ENCODE measurements at regions not wholly inside any gene's neighbourhood (a gene's known extent, or its start where the extent isn't known, plus 50 kb on each side); places are given as distances from the start of the nearest gene placed in this dataset.
"Not testable (repeated sequence)": the region's sequence is repeated elsewhere in the genome, so short reads cannot be mapped to it uniquely, and the experiment has no call there.

GRCh38 chr6:157727629-157728182 is 95.3 kb upstream of the SNX9 start:
- Mint-ChIP-seq H3K9me3 (peaks cover 7 to 25% (median 12%) of the 10 kb centered on the region in 7 donors), H3K4me3 (no peak overlapping the region), H3K4me1 (no peaks in the 10 kb centered on the region), H3K36me3 (peaks cover 16 to 19% of the 10 kb centered on the region in 2 donors), H3K27ac (no peak overlapping the region), H3K27me3 (peaks cover 0 to 19% (median 0%) of the 10 kb centered on the region in 3 donors)
- no peak for ATAC-seq (ENCODE audit: low read depth in 2 of 2)
- DNase-seq: no peak

GRCh38 chr6:157728183-157728881 is 94.7 kb upstream of the SNX9 start:
- Mint-ChIP-seq H3K9me3 (peaks cover 7 to 25% (median 12%) of the 10 kb centered on the region in 7 donors), H3K36me3 (peaks cover 16 to 19% of the 10 kb centered on the region in 2 donors), H3K4me3 (no peak overlapping the region), H3K27me3 (peaks cover 0 to 19% (median 0%) of the 10 kb centered on the region in 3 donors), H3K4me1 (no peaks in the 10 kb centered on the region), H3K27ac (no peak overlapping the region)
- DNase-seq (no peak), ATAC-seq (ENCODE audit: low read depth in 2 of 2) (no peak)

- Mint-ChIP-seq H3K27me3 (peaks cover 0 to 1% (median 0%) of the 10 kb centered on the region in 3 donors), H3K4me1 (no peaks in the 10 kb centered on the region), H3K36me3 (peaks cover 2 to 3% of the 10 kb centered on the region in 2 donors), H3K4me3 (no peak overlapping the region), H3K9me3 (peaks cover 0 to 2% (median under 1%) of the 10 kb centered on the region in 7 donors), H3K27ac (peak overlapping the region in 2 of 6 donors; percentile 15 to 23)
- ATAC-seq (ENCODE audit: low read depth in 2 of 2) (no peak), DNase-seq (no peak)
These were observed 91.8 kb upstream of the SNX9 start for GRCh38 chr6:157731221-157731620.

- H3K27me3 Mint-ChIP-seq: peaks cover 0 to 5% (median 5%) of the 10 kb centered on the region in 3 donors
- no peaks in the 10 kb centered on the region for H3K36me3 Mint-ChIP-seq
- H3K4me3 Mint-ChIP-seq: no peak overlapping the region
- H3K9me3 Mint-ChIP-seq: peaks cover 0 to 6% (median 0%) of the 10 kb centered on the region in 7 donors
- ATAC-seq (ENCODE audit: low read depth in 2 of 2) (no peak), DNase-seq (no peak)
- H3K27ac Mint-ChIP-seq: no peak overlapping the region
- H3K4me1 Mint-ChIP-seq: no peaks in the 10 kb centered on the region
These were observed 91.0 kb upstream of the SNX9 start for GRCh38 chr6:157732007-157732406.

- Mint-ChIP-seq H3K36me3 (peaks cover 0 to 6% of the 10 kb centered on the region in 2 donors), H3K27ac (no peak overlapping the region), H3K9me3 (peaks cover 0 to 12% (median 4%) of the 10 kb centered on the region in 7 donors), H3K27me3 (peaks cover 0 to 5% (median 5%) of the 10 kb centered on the region in 3 donors), H3K4me1 (no peaks in the 10 kb centered on the region), H3K4me3 (no peak overlapping the region)
- no peak for ATAC-seq (ENCODE audit: low read depth in 2 of 2)
- DNase-seq: no peak
These were observed 90.5 kb upstream of the SNX9 start for GRCh38 chr6:157732416-157733161.

- H3K27ac Mint-ChIP-seq; H3K4me1 Mint-ChIP-seq; DNase-seq; ATAC-seq (ENCODE audit: low read depth in 2 of 2); H3K4me3 Mint-ChIP-seq: not testable (repeated sequence)
- H3K9me3 Mint-ChIP-seq: peaks cover 3 to 30% (median 15%) of the 10 kb centered on the region in 7 donors
- peaks cover 0 to 17% of the 10 kb centered on the region in 2 donors for H3K36me3 Mint-ChIP-seq
- peaks cover 0 to 21% (median 12%) of the 10 kb centered on the region in 3 donors for H3K27me3 Mint-ChIP-seq
These were observed 86.5 kb upstream of the SNX9 start for GRCh38 chr6:157736555-157736954.

GRCh38 chr6:157741321-157741947 is 81.6 kb upstream of the SNX9 start:
- Mint-ChIP-seq H3K9me3 (peaks cover 3 to 30% (median 15%) of the 10 kb centered on the region in 7 donors), H3K27me3 (peaks cover 3 to 26% (median 11%) of the 10 kb centered on the region in 3 donors), H3K4me1 (no peaks in the 10 kb centered on the region), H3K27ac (no peak overlapping the region), H3K36me3 (peaks cover 0 to 17% of the 10 kb centered on the region in 2 donors), H3K4me3 (no peak overlapping the region)
- ATAC-seq (ENCODE audit: low read depth in 2 of 2) (no peak), DNase-seq (no peak)

GRCh38 chr6:157741948-157742556 is 81.0 kb upstream of the SNX9 start:
- ATAC-seq (ENCODE audit: low read depth in 2 of 2) (no peak), DNase-seq (no peak)
- Mint-ChIP-seq H3K4me3 (no peak overlapping the region), H3K27me3 (peaks cover 3 to 22% (median 7%) of the 10 kb centered on the region in 3 donors), H3K27ac (no peak overlapping the region), H3K36me3 (peaks cover 0 to 17% of the 10 kb centered on the region in 2 donors), H3K9me3 (peaks cover 3 to 24% (median 14%) of the 10 kb centered on the region in 7 donors), H3K4me1 (no peaks in the 10 kb centered on the region)

DNA sequence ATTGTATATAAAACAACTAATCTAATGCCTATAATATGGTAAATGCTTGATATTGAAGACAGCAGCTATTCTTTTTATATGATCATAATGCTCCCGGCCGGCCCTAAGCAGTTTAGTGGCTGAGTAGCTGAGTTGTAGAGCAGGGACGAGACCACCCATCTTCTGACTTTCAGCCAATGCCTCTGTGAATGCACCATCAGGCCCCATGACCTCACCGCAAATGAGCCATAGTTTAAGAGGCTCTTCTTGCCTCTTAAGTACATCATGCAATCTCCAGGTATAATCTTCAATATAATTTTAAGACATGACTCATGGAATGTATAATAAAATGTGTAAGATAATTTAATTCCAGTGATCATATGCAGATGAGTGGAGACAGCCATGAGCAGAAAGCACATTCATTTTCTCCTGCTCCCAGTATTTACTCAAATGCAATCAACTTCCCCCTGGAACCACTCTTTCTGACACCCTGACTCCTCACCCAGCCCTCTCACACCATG is 78.9 kb upstream of the SNX9 start:
- H3K4me1 Mint-ChIP-seq: peaks cover 0 to 4% (median 4%) of the 10 kb centered on the region in 3 donors
- peaks cover 0 to 4% (median 0%) of the 10 kb centered on the region in 7 donors for H3K9me3 Mint-ChIP-seq

GRCh38 chr6:157746897-157747296 is 76.1 kb upstream of the SNX9 start:
- ATAC-seq (ENCODE audit: low read depth in 2 of 2): no peak
- no peak overlapping the region for H3K4me3 Mint-ChIP-seq
- peaks cover 0 to 10% of the 10 kb centered on the region in 2 donors for H3K36me3 Mint-ChIP-seq
- H3K4me1 Mint-ChIP-seq: peaks cover 4 to 20% (median 12%) of the 10 kb centered on the region in 3 donors
- peaks cover 2 to 10% (median 4%) of the 10 kb centered on the region in 7 donors for H3K9me3 Mint-ChIP-seq
- H3K27ac Mint-ChIP-seq: no peak overlapping the region
- H3K27me3 Mint-ChIP-seq: peaks cover 0 to 5% (median 3%) of the 10 kb centered on the region in 3 donors
- no peak for DNase-seq

More for the DNA sequence above, 78.9 kb upstream of the SNX9 start:
- no peak overlapping the region for H3K4me3 Mint-ChIP-seq
- ATAC-seq (ENCODE audit: low read depth in 2 of 2) (no peak), DNase-seq (no peak)
- no peaks in the 10 kb centered on the region for H3K36me3 Mint-ChIP-seq
- peak overlapping the region in 1 of 6 donors; percentile 53 for H3K27ac Mint-ChIP-seq
- peaks cover 0 to 12% (median 3%) of the 10 kb centered on the region in 3 donors for H3K27me3 Mint-ChIP-seq

- no peak overlapping the region for H3K4me3 Mint-ChIP-seq
- ATAC-seq (ENCODE audit: low read depth in 2 of 2) (no peak), DNase-seq (no peak)
- H3K36me3 Mint-ChIP-seq: peaks cover 0 to 10% of the 10 kb centered on the region in 2 donors
- no peak overlapping the region for H3K27ac Mint-ChIP-seq
- peaks cover 2 to 10% (median 4%) of the 10 kb centered on the region in 7 donors for H3K9me3 Mint-ChIP-seq
- peaks cover 0 to 5% (median 3%) of the 10 kb centered on the region in 3 donors for H3K27me3 Mint-ChIP-seq
- H3K4me1 Mint-ChIP-seq: peaks cover 4 to 21% (median 12%) of the 10 kb centered on the region in 3 donors
These were observed 75.7 kb upstream of the SNX9 start for GRCh38 chr6:157747370-157747769.

DNA sequence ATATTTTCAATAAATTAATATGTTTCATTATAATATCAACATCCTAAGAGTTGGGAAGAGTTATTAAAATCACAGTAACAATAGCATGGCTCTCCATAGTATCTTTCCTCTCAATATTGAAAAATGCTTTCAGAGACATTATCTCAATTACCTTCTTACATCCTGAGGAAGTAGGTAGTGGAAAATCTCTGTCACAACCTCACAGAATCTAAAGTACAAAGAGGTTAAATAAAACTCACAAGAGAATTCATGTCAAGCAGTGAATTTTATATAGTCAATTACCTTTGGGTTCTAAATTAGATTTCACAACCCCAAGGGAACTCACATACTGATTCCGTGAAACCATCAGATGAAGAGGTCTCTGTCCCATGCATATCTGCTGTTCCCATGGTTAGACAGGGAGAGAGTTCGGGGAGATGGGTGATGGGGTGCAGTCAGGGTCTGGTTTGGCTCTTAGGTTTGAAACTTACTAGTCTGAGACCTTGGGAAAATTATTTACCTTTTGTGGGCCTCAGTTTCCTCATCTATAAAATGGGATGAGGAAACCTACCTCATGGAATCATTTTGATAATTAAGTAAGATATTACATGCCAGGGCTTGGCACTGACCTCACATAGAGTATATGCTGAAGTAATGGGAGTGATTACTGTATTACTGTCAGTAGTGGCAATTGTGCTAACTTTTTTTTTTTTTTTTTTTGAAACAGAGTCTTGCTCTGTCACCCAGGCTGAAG is 74.0 kb upstream of the SNX9 start:
- ATAC-seq (ENCODE audit: low read depth in 2 of 2): no peak
- Mint-ChIP-seq H3K36me3 (peaks cover 0 to 10% of the 10 kb centered on the region in 2 donors), H3K4me1 (peaks cover 4 to 21% (median 12%) of the 10 kb centered on the region in 3 donors), H3K9me3 (peaks cover 2 to 10% (median 4%) of the 10 kb centered on the region in 7 donors), H3K27ac (no peak overlapping the region), H3K27me3 (peaks cover 2 to 7% (median 5%) of the 10 kb centered on the region in 3 donors), H3K4me3 (no peak overlapping the region)
- no peak for DNase-seq

Measured in naive B cell (primary cell).